ENCODE measurements at regions not wholly inside any gene's neighbourhood (a gene's known extent, or its start where the extent isn't known, plus 50 kb on each side); places are given as distances from the start of the nearest gene placed in this dataset.

DNA sequence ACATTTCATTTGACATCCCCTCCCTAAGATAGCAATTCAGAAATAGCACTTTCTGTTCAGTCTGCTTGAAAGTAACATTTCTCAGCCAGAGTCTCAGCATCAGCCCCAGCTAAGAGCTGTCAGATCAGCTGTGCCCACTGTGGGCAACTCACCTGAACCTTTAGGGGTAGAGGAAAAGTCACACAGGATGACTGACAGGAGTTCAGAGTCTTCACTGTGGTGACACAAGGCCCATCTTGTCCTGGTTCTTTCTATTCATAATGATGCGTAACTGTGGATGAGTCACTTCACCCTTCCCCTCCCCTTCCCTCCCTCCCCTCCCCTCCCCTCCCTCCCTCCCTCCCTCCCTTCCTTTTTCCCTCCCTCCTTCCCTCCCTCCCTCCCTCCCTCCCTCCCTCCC, 96.1 kb upstream of the RASGRP1 start:
- Histone ChIP-seq H3K4me1 (ENCODE audit: insufficient read depth, low read length) (no peaks in the 10 kb centered on the region), H3K36me3 (replicated peaks in 1 of 2; ENCODE audit: control insufficient read depth in 1 of 2, insufficient read depth in 2 of 2, low read length in 2 of 2) (no peaks in the 10 kb centered on the region), H3K4me2 (ENCODE audit: low read depth, low read length) (no peak overlapping the region), H4K20me1 (ENCODE audit: insufficient read depth, low read length) (no peaks in the 10 kb centered on the region), H3K27me3 (ENCODE audit: control insufficient read depth in 1 of 2, insufficient read depth in 2 of 2, low read length in 2 of 2) (no peaks in the 10 kb centered on the region), H3K9ac (ENCODE audit: insufficient read depth, low read depth, low read length) (no peak overlapping the region), H3K79me2 (ENCODE audit: insufficient read depth, low read length) (no peaks in the 10 kb centered on the region), H3K4me3 (replicated peaks in 1 of 3; ENCODE audit: insufficient read depth in 1 of 3, low read depth in 2 of 3, low read length in 3 of 3) (no peak overlapping the region), H2AFZ (ENCODE audit: low read length) (no peak overlapping the region), H3K9me3 (ENCODE audit: low read length) (no peaks in the 10 kb centered on the region), H3K27ac (ENCODE audit: extremely low read length, insufficient read depth, low read length) (no peak overlapping the region)
- ATAC-seq (no peak), FAIRE-seq (no peak), DNase-seq (ENCODE audit: low spot score) (no peak)
- ChIA-PET POLR2A (no interaction called here), CTCF (ENCODE audit: low intra/inter-chr PET ratio, low total read pairs) (no interaction called here)
- TF ChIP-seq HNRNPK (IDR thresholded peaks at IDR 0.05; ENCODE audit: low read depth, low read length, poor library complexity, severe bottlenecking) (peak; percentile 87), RAD21 (CRISPR knock-in tag; IDR thresholded peaks at IDR 0.05) (no peak)
- intact Hi-C loops (cut with micrococcal nuclease; ENCODE audit: unreplicated experiment) (no loop called here), in situ Hi-C loops (cut with HindIII; ENCODE audit: extremely low pct_ligation_motif_present, low pct_unique_long_range_greater_than_20kb) (no loop called here)
- 36% methylated on average over 1 of the region's 1 CpG for WGBS (ENCODE audit: low lambda C conversion rate)
- BruUV-seq (replicated peaks), result no TSS peak

DNA sequence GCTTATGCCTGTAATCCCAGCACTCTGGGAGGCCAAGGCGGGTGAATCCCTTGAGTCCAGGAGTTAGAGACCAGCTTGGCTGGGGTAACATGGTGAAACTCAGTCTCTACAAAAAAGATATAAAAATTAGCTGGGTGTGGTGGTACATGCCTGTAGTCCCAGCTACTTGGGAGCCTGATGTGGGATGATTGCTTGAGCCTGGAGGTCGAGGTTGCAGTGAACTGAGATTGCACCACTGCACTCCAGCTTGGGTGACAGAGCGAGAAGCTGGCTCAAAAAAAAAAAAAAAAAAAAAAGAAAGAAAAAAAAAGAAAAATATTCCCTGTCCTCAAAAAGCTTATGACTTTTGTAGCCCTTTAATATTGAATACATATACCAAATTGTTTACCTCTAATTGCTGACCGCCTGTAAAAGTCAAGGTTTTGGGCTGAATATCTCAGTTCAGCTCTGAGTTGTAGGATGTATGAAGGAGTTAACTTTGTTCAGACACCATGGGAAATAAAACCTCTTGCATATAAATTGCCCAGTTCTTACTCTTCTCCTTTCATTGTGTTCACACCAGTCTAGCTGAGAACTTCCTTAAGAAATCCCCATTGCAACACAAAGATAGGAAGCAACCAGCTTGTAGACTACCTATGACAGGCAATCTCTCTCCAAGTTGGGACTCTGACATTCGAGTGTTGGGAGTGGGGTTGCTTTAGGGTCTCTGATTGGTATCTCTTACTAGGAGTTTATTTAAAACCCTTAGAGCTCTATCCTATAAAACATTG, 97.6 kb upstream of the RASGRP1 start:
- TF ChIP-seq NR2F6 (IDR thresholded peaks at IDR 0.05), result no peak
- no peak for TF ChIP-seq NR2F6 (CRISPR knock-in tag; IDR thresholded peaks at IDR 0.05)
- TF ChIP-seq, protein P1, sequence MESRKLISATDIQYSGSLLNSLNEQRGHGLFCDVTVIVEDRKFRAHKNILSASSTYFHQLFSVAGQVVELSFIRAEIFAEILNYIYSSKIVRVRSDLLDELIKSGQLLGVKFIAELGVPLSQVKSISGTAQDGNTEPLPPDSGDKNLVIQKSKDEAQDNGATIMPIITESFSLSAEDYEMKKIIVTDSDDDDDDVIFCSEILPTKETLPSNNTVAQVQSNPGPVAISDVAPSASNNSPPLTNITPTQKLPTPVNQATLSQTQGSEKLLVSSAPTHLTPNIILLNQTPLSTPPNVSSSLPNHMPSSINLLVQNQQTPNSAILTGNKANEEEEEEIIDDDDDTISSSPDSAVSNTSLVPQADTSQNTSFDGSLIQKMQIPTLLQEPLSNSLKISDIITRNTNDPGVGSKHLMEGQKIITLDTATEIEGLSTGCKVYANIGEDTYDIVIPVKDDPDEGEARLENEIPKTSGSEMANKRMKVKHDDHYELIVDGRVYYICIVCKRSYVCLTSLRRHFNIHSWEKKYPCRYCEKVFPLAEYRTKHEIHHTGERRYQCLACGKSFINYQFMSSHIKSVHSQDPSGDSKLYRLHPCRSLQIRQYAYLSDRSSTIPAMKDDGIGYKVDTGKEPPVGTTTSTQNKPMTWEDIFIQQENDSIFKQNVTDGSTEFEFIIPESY (CRISPR knock-in tag; IDR thresholded peaks at IDR 0.05), result no peak
- no peak for TF ChIP-seq GTF3A (CRISPR knock-in tag; conservative IDR thresholded peaks at IDR 0.05)
- no peak for TF ChIP-seq SALL1 (CRISPR knock-in tag; IDR thresholded peaks at IDR 0.05)
- TF ChIP-seq FOXK1 (CRISPR knock-in tag; IDR thresholded peaks at IDR 0.05; ENCODE audit: borderline replicate concordance, low read depth), result no peak
- no peak for TF ChIP-seq KAT2B (IDR thresholded peaks at IDR 0.05; ENCODE audit: borderline replicate concordance, low read depth, low read length)
- TF ChIP-seq PHF8 (CRISPR knock-in tag; IDR thresholded peaks at IDR 0.05), result no peak
- TF ChIP-seq, protein P2, sequence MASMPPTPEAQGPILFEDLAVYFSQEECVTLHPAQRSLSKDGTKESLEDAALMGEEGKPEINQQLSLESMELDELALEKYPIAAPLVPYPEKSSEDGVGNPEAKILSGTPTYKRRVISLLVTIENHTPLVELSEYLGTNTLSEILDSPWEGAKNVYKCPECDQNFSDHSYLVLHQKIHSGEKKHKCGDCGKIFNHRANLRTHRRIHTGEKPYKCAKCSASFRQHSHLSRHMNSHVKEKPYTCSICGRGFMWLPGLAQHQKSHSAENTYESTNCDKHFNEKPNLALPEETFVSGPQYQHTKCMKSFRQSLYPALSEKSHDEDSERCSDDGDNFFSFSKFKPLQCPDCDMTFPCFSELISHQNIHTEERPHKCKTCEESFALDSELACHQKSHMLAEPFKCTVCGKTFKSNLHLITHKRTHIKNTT (CRISPR knock-in tag; IDR thresholded peaks at IDR 0.05), result no peak
- TF ChIP-seq PAWR (CRISPR knock-in tag; IDR thresholded peaks at IDR 0.05; ENCODE audit: borderline replicate concordance), result no peak
- TF ChIP-seq ZNF260 (CRISPR knock-in tag; IDR thresholded peaks at IDR 0.05; ENCODE audit: borderline replicate concordance, low read depth), result no peak
- TF ChIP-seq NFYB (CRISPR knock-in tag; IDR thresholded peaks at IDR 0.05), result no peak
- no peak for TF ChIP-seq FOXK2 (IDR thresholded peaks at IDR 0.05)
- no peak for TF ChIP-seq ZFX (CRISPR knock-in tag; IDR thresholded peaks at IDR 0.05; ENCODE audit: low read depth)
- TF ChIP-seq ZNF672 (CRISPR knock-in tag; IDR thresholded peaks at IDR 0.05), result no peak
- no peak for TF ChIP-seq GATAD1 (CRISPR knock-in tag; IDR thresholded peaks at IDR 0.05)
- H3K9me3 ChIP-seq (ENCODE audit: low read length), result no peaks in the 10 kb centered on the region
- 11% methylated on average over 5 of the region's 5 CpGs for WGBS (ENCODE audit: low lambda C conversion rate)
- FAIRE-seq, result no peak
- no peaks in the 10 kb centered on the region for H4K20me1 ChIP-seq (ENCODE audit: insufficient read depth, low read length)
- in situ Hi-C loops (cut with HindIII; ENCODE audit: extremely low pct_ligation_motif_present, low pct_unique_long_range_greater_than_20kb) (no loop called here), intact Hi-C loops (cut with micrococcal nuclease; ENCODE audit: unreplicated experiment) (no loop called here)
- no TSS peak for BruUV-seq (replicated peaks)
- DNase-seq (ENCODE audit: low spot score), result no peak
- ChIA-PET CTCF (ENCODE audit: low intra/inter-chr PET ratio, low total read pairs) (no interaction called here), POLR2A (no interaction called here)
- H3K4me1 ChIP-seq (ENCODE audit: insufficient read depth, low read length), result no peaks in the 10 kb centered on the region
- no peaks in the 10 kb centered on the region for H3K36me3 ChIP-seq (replicated peaks in 1 of 2; ENCODE audit: control insufficient read depth in 1 of 2, insufficient read depth in 2 of 2, low read length in 2 of 2)
- no peak overlapping the region for H2AFZ ChIP-seq (ENCODE audit: low read length)
- H3K79me2 ChIP-seq (ENCODE audit: insufficient read depth, low read length), result no peaks in the 10 kb centered on the region
- H3K27ac ChIP-seq (ENCODE audit: extremely low read length, insufficient read depth, low read length), result no peak overlapping the region
- H3K4me2 ChIP-seq (ENCODE audit: low read depth, low read length), result no peak overlapping the region
- no peaks in the 10 kb centered on the region for H3K27me3 ChIP-seq (ENCODE audit: control insufficient read depth in 1 of 2, insufficient read depth in 2 of 2, low read length in 2 of 2)
- ATAC-seq, result no peak
- no peak overlapping the region for H3K4me3 ChIP-seq (replicated peaks in 1 of 3; ENCODE audit: insufficient read depth in 1 of 3, low read depth in 2 of 3, low read length in 3 of 3)
- H3K9ac ChIP-seq (ENCODE audit: insufficient read depth, low read depth, low read length), result no peak overlapping the region
